ENCODE measurements at regions not wholly inside any gene's neighbourhood (a gene's known extent, or its start where the extent isn't known, plus 50 kb on each side); places are given as distances from the start of the nearest gene placed in this dataset.

- no peak for TF ChIP-seq GLI4 (tag by site-specific recombination; IDR thresholded peaks at IDR 0.05)
- no peak for TF ChIP-seq ZNF280D (tag by site-specific recombination; IDR thresholded peaks at IDR 0.05)
- TF ChIP-seq CTCF (tag by site-specific recombination; IDR thresholded peaks at IDR 0.05) = no peak
- TF ChIP-seq ZNF404 (tag by site-specific recombination; IDR thresholded peaks at IDR 0.05) = no peak
- TF ChIP-seq ZNF639 (tag by site-specific recombination; IDR thresholded peaks at IDR 0.05) = no peak
Observed at GRCh38 chr22:47355388-47355725, 592.9 kb downstream of the TBC1D22A start.
